Large intestine (tissue), 3 donors: ENCODE measurements at regions not wholly inside any gene's neighbourhood (a gene's known extent, or its start where the extent isn't known, plus 50 kb on each side); places are given as distances from the start of the nearest gene placed in this dataset.
A peak's percentile ranks its signal among the peaks of the same experiment; 100 is the strongest.
"Not testable (repeated sequence)": the region's sequence is repeated elsewhere in the genome, so short reads cannot be mapped to it uniquely, and the experiment has no call there.

Source experiments
- DNase-seq, 2 donors: peaks; one replicate each; pipeline versions ENCODE4 v3.0.0 to v3.0.0-alpha.2; 2013
- H3K27ac ChIP-seq: one replicate; pipeline ENCODE4 v1.5.1; 2013; ENCODE audit warnings: low read length
- H3K27me3 ChIP-seq: 2 replicates; pipeline ENCODE4 v1.6.1; 2013; ENCODE audit warnings: low read length; ENCODE audit not compliant: control insufficient read depth, insufficient read depth
- H3K36me3 ChIP-seq: 2 replicates; pipeline ENCODE4 v1.6.1; 2013; ENCODE audit warnings: low read length; ENCODE audit not compliant: control insufficient read depth, insufficient read depth
- H3K4me1 ChIP-seq: one replicate; pipeline ENCODE4 v1.6.1; 2013; ENCODE audit warnings: low read length; ENCODE audit not compliant: control insufficient read depth, insufficient read depth
- H3K4me3 ChIP-seq: one replicate; pipeline ENCODE4 v1.5.1; 2013; ENCODE audit warnings: low read length
- H3K9me3 ChIP-seq: one replicate; pipeline ENCODE4 v1.6.1; 2013; ENCODE audit warnings: mild to moderate bottlenecking, low read depth, low read length, moderate library complexity; ENCODE audit not compliant: control insufficient read depth
- WGBS: methylation state at CpG from one replicate; pipeline ENCODE4 v1.1.5; 2013; ENCODE audit warnings: low lambda C conversion rate; ENCODE audit not compliant: insufficient coverage; 5-methylcytosine and 5-hydroxymethylcytosine counted together

- Histone ChIP-seq H3K9me3 (no peaks in the 10 kb centered on the region), H3K36me3 (no peaks in the 10 kb centered on the region), H3K27me3 (no peaks in the 10 kb centered on the region), H3K27ac (no peak overlapping the region), H3K4me1 (no peaks in the 10 kb centered on the region), H3K4me3 (no peak overlapping the region)
- WGBS, result no CpG with 5 or more reads among the region's 1 CpG
- DNase-seq, result no peak
These were observed 441.0 kb downstream of the DSC3 start for GRCh38 chr18:30601541-30601940.

GRCh38 chr18:30597202-30597601, 445.3 kb downstream of the DSC3 start:
- Histone ChIP-seq H3K9me3 (no peaks in the 10 kb centered on the region), H3K4me1 (no peaks in the 10 kb centered on the region), H3K36me3 (no peaks in the 10 kb centered on the region), H3K4me3 (no peak overlapping the region), H3K27ac (no peak overlapping the region), H3K27me3 (no peaks in the 10 kb centered on the region)
- no peak for DNase-seq

GRCh38 chr18:30596635-30597034, 445.9 kb downstream of the DSC3 start:
- Histone ChIP-seq H3K4me1 (no peaks in the 10 kb centered on the region), H3K9me3 (no peaks in the 10 kb centered on the region), H3K36me3 (no peaks in the 10 kb centered on the region), H3K27ac (no peak overlapping the region), H3K27me3 (no peaks in the 10 kb centered on the region), H3K4me3 (no peak overlapping the region)
- no peak for DNase-seq

GRCh38 chr18:30595942-30596341, 446.6 kb downstream of the DSC3 start:
- no peak overlapping the region for H3K27ac ChIP-seq
- H3K36me3 ChIP-seq, result no peaks in the 10 kb centered on the region
- no peaks in the 10 kb centered on the region for H3K9me3 ChIP-seq
- no peak overlapping the region for H3K4me3 ChIP-seq
- H3K27me3 ChIP-seq, result no peaks in the 10 kb centered on the region
- H3K4me1 ChIP-seq, result no peaks in the 10 kb centered on the region
- DNase-seq, result no peak
- 78% methylated on average over 1 of the region's 1 CpG for WGBS

GRCh38 chr18:30594911-30595310, 447.6 kb downstream of the DSC3 start:
- H3K27ac ChIP-seq, H3K36me3 ChIP-seq, DNase-seq, H3K27me3 ChIP-seq, H3K4me1 ChIP-seq, H3K9me3 ChIP-seq, H3K4me3 ChIP-seq: not testable (repeated sequence)
- WGBS, result 79% methylated on average over 3 of the region's 18 CpGs

- no peak for DNase-seq
- no peaks in the 10 kb centered on the region for H3K4me1 ChIP-seq
- no peaks in the 10 kb centered on the region for H3K9me3 ChIP-seq
- no peaks in the 10 kb centered on the region for H3K27me3 ChIP-seq
- H3K27ac ChIP-seq, result no peak overlapping the region
- H3K36me3 ChIP-seq, result no peaks in the 10 kb centered on the region
- no peak overlapping the region for H3K4me3 ChIP-seq
These were observed 451.1 kb downstream of the DSC3 start for GRCh38 chr18:30591462-30591861.

- Histone ChIP-seq H3K36me3 (no peaks in the 10 kb centered on the region), H3K4me3 (no peak overlapping the region), H3K27ac (no peak overlapping the region), H3K9me3 (no peaks in the 10 kb centered on the region), H3K27me3 (no peaks in the 10 kb centered on the region), H3K4me1 (no peaks in the 10 kb centered on the region)
- no peak for DNase-seq
These were observed 453.8 kb downstream of the DSC3 start for GRCh38 chr18:30588673-30589164.

GRCh38 chr18:30583768-30584167, 458.8 kb downstream of the DSC3 start:
- no peak for DNase-seq
- Histone ChIP-seq H3K36me3 (no peaks in the 10 kb centered on the region), H3K4me1 (no peaks in the 10 kb centered on the region), H3K27me3 (no peaks in the 10 kb centered on the region), H3K4me3 (no peak overlapping the region), H3K9me3 (no peaks in the 10 kb centered on the region), H3K27ac (no peak overlapping the region)
- 100% methylated on average over 1 of the region's 1 CpG for WGBS

GRCh38 chr18:30582078-30582477, 460.5 kb downstream of the DSC3 start:
- Histone ChIP-seq H3K9me3 (no peaks in the 10 kb centered on the region), H3K27ac (no peak overlapping the region), H3K27me3 (no peaks in the 10 kb centered on the region), H3K4me1 (no peaks in the 10 kb centered on the region), H3K36me3 (no peaks in the 10 kb centered on the region), H3K4me3 (no peak overlapping the region)
- DNase-seq, result peak in 1 of 2 donors; percentile 2
- WGBS, result 100% methylated on average over 1 of the region's 3 CpGs

- H3K36me3 ChIP-seq, result no peaks in the 10 kb centered on the region
- H3K4me3 ChIP-seq, result no peak overlapping the region
- H3K27ac ChIP-seq, result no peak overlapping the region
- no CpG with 5 or more reads among the region's 2 CpGs for WGBS
- H3K27me3 ChIP-seq, result no peaks in the 10 kb centered on the region
- no peaks in the 10 kb centered on the region for H3K4me1 ChIP-seq
- H3K9me3 ChIP-seq, result no peaks in the 10 kb centered on the region
- DNase-seq, result no peak
These were observed 463.8 kb downstream of the DSC3 start for GRCh38 chr18:30578707-30579106.

GRCh38 chr18:30572214-30572613, 470.3 kb downstream of the DSC3 start:
- H3K4me3 ChIP-seq, result no peak overlapping the region
- no peak for DNase-seq
- WGBS, result 100% methylated on average over 1 of the region's 2 CpGs
- no peaks in the 10 kb centered on the region for H3K27me3 ChIP-seq
- H3K4me1 ChIP-seq, result no peaks in the 10 kb centered on the region
- no peaks in the 10 kb centered on the region for H3K9me3 ChIP-seq
- H3K27ac ChIP-seq, result no peak overlapping the region
- H3K36me3 ChIP-seq, result no peaks in the 10 kb centered on the region
